ENCODE measurements at regions not wholly inside any gene's neighbourhood (a gene's known extent, or its start where the extent isn't known, plus 50 kb on each side); places are given as distances from the start of the nearest gene placed in this dataset.

DNA sequence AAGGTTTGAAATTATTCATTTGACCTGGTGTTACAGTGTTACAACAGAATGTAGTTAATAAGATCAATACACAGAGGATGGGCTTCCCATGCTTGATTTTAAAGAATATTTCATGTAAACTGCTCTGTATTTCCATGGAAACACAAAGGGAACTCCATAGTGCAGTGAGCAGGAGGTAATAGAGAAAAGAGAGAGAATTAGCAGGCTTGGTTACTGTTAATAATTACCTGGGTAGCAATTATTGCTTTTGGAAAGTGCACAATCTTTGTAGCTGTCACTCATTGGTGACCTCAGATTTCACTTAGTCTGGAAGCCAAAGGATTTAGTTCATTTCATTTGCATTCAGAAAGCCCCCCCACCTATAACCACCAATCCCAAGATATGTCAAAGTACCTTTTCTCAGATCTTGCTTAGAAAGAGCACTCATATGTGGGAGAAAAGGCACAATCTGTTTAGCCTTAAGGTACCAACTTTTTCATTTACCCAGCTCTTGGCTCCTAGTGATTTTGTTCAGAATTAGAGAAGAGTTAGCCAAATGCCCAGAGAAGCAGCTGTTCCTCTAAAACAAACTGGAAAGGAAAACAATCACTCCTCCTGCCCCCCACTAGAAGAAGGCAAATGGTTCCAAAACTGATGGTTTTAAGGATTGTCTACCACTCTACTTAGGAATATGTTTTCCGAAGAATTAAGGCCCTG, 234.5 kb upstream of the SLC24A2 start:
- DNase-seq (ENCODE audit: low spot score) (no peak), ATAC-seq (ENCODE audit: low FRiP score) (no peak)
- TF ChIP-seq, protein P1, sequence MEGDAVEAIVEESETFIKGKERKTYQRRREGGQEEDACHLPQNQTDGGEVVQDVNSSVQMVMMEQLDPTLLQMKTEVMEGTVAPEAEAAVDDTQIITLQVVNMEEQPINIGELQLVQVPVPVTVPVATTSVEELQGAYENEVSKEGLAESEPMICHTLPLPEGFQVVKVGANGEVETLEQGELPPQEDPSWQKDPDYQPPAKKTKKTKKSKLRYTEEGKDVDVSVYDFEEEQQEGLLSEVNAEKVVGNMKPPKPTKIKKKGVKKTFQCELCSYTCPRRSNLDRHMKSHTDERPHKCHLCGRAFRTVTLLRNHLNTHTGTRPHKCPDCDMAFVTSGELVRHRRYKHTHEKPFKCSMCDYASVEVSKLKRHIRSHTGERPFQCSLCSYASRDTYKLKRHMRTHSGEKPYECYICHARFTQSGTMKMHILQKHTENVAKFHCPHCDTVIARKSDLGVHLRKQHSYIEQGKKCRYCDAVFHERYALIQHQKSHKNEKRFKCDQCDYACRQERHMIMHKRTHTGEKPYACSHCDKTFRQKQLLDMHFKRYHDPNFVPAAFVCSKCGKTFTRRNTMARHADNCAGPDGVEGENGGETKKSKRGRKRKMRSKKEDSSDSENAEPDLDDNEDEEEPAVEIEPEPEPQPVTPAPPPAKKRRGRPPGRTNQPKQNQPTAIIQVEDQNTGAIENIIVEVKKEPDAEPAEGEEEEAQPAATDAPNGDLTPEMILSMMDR (IDR thresholded peaks at IDR 0.05) = no peak

GRCh38 chr9:20022410-20022809, 233.6 kb upstream of the SLC24A2 start:
- TF ChIP-seq, protein P1 (IDR thresholded peaks at IDR 0.05) = no peak
- no peak for ATAC-seq (ENCODE audit: low FRiP score)

DNA sequence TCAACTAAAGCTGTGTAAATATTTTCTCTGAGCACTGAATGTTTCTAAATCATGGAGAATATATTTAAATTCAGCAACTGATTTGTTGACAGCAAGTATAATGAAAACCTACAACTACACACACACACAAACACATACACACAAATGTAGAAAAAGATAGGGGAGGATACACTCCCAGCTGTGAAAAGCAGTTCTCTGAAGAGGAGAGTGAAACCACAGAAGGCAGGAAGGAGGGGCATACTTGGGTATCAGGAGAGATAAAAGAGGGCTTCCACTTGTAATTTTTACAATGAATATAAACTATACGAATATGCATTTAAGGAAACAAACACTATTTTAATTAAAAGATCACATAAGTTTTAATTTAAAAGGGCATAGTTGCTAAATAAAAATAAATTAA, 227.8 kb upstream of the SLC24A2 start:
- ATAC-seq (ENCODE audit: low FRiP score) (no peak), DNase-seq (ENCODE audit: low spot score) (no peak)
- TF ChIP-seq, protein P1 (IDR thresholded peaks at IDR 0.05) = no peak

More at GRCh38 chr9:20022410-20022809, 233.6 kb upstream of the SLC24A2 start:
- DNase-seq (ENCODE audit: low spot score) = no peak

GRCh38 chr9:20015427-20015931, 226.6 kb upstream of the SLC24A2 start:
- DNase-seq (ENCODE audit: low spot score) (no peak), ATAC-seq (ENCODE audit: low FRiP score) (no peak)
- TF ChIP-seq, protein P1 (IDR thresholded peaks at IDR 0.05) = no peak

GRCh38 chr9:20014168-20014567, 225.3 kb upstream of the SLC24A2 start:
- TF ChIP-seq, protein P1 (IDR thresholded peaks at IDR 0.05) = no peak
- DNase-seq (ENCODE audit: low spot score) (no peak), ATAC-seq (ENCODE audit: low FRiP score) (no peak)

GRCh38 chr9:20012232-20012631, 223.4 kb upstream of the SLC24A2 start:
- TF ChIP-seq, protein P1 (IDR thresholded peaks at IDR 0.05) = no peak
- DNase-seq (ENCODE audit: low spot score) = no peak
- ATAC-seq (ENCODE audit: low FRiP score) = no peak

- ATAC-seq (ENCODE audit: low FRiP score) (no peak), DNase-seq (ENCODE audit: low spot score) (no peak)
- TF ChIP-seq, protein P1 (IDR thresholded peaks at IDR 0.05) = no peak
Observed at GRCh38 chr9:20009606-20010005, 220.8 kb upstream of the SLC24A2 start.
